Left lobe of liver (tissue), 2 donors: ENCODE measurements at regions not wholly inside any gene's neighbourhood (a gene's known extent, or its start where the extent isn't known, plus 50 kb on each side); places are given as distances from the start of the nearest gene placed in this dataset.

ENCODE experiments used
- ATAC-seq: fragments of 200-7000 bp; cut with Tn5 transposase; one replicate; pipeline ENCODE4 v1.9.1; 2020; ENCODE audit warnings: mild to moderate bottlenecking, moderate library complexity
- DNase-seq: peaks from one replicate; pipeline ENCODE4 v3.0.0-alpha.2; 2020; ENCODE audit warnings: low spot score
- donor health status: DM: no; HTN: no; CAD: no; lungs with moderate emphysema.
- donor health status: DM: no; HTN: yes; CAD: no.

- no peak for ATAC-seq
- no peak for DNase-seq
These were observed 51.0 kb upstream of the TNC start for GRCh38 chr9:115169003-115169402.

GRCh38 chr9:115170358-115171073 is 52.6 kb upstream of the TNC start:
- ATAC-seq: no peak
- DNase-seq: no peak

DNA sequence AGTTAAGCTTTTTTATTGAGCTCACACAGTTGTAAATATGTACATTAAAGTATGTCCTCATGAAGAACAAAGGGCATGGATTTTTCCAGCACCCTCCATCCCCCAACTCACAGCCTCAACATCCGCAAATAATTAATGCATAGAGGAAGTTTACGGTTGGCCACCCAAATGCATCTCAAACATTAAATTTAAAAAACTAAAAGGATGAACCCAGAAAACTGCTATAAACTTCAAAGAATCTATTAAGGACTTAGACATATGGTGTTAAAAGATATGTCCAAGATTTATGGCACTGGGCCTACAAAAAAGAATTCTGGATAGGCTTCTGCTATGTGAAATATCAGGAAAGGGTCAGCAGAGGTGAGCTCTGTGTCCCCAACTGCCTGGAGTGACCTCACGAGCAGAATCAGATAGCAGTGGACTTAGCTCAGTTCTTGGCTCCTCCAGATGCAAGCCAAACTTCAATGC is 54.0 kb upstream of the TNC start:
- DNase-seq: no peak
- ATAC-seq: peak; percentile 83

GRCh38 chr9:115182264-115182663 is 64.3 kb upstream of the TNC start:
- DNase-seq: no peak
- ATAC-seq: no peak

DNA sequence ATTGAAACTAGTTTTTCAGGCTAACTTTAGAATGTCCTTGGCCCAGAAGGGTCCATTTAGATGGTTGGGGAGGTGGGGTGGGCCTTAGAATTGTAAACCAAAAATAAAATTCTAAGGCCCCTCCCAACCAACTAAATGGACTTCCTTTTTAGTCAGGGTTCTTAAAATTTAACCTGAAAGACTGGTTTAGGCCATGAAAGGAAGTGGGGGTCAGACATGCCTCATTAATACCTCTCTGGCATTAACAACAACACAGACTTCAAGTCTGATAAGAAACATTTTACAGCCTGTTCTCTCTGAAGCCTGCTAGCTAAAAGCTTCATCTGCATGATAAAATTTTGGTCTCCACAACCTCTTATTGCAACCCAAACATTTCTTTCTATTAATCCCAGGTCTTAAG is 65.5 kb upstream of the TNC start:
- DNase-seq (no peak), ATAC-seq (no peak)

- ATAC-seq: no peak
- no peak for DNase-seq
These were observed 71.7 kb upstream of the TNC start for GRCh38 chr9:115189686-115190085.

- ATAC-seq: no peak
- DNase-seq: no peak
These were observed 73.7 kb upstream of the TNC start for GRCh38 chr9:115191667-115192066.

DNA sequence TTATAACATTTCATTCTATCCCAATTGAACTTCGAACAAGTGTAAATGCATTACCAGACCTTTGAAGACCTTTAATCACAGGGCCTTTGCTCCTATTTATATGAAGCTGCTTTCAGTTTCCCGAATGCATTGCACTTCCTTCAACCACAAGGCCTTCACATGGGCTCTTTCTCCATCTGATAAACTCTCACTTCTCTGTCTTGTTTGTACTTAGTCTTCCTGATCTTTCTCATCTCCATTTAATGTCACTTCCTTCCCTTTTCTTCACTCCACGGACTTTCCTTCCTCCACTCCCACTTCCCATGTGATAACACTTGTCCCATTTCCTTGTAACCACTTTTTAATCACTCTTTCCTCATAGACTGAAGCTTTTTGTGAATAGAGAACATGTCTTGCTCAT is 74.3 kb upstream of the TNC start:
- DNase-seq: no peak
- peak; percentile 24 for ATAC-seq

DNA sequence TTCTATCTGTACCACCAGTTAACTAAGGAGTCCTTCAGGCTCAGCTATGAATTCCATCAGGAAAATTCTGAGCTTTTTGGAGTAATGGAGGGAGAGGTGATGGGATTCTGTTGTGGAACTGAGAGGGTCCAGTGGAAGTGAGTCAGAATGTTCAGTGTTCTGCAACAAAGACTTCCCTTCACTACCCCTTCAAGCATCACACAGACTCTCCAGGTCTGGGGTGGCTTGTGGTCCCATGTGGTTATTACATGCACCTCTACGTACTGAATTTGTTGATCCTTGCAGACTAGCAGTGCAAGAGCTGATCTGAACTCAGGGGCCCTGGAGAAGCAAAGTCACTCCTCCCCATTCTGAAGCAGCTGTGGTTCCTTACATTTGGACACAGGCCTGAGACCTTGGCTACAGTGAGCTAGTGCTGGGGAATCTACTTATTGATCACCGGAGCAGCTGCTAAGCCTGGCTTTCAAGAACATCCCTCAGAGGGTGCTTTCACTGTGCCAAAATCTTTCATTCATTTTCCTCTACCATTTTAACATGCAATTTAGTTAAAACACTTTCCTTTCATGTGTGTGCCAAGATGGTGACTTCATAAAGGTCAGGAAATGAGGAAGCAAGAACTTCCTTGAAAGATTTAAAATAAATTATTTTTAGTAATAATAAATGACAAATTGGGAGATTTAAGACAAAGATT is 75.0 kb upstream of the TNC start:
- DNase-seq (no peak), ATAC-seq (no peak)

GRCh38 chr9:115193777-115194176 is 75.8 kb upstream of the TNC start:
- ATAC-seq: no peak
- DNase-seq: no peak

GRCh38 chr9:115194216-115194615 is 76.3 kb upstream of the TNC start:
- no peak for ATAC-seq

DNA sequence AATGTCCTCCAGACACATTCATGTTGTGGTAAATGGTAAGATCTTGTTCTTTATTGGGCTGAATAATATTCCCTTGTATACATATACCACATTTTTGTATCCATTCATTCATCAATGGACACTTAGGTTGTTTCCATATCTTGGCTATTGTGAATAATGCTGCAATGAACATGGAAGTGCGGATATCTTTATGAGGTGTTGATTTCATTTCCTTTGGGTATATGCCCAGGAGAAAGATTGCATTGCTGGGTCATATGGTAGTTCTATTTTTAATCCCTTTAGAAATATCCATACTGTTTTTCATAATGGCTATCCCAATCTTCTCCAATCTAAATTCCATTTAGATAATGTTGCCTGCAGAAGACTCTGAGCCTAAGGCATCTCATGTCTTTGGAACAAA is 78.0 kb upstream of the TNC start:
- ATAC-seq (no peak), DNase-seq (no peak)

More at GRCh38 chr9:115194216-115194615, 76.3 kb upstream of the TNC start:
- no peak for DNase-seq

DNA sequence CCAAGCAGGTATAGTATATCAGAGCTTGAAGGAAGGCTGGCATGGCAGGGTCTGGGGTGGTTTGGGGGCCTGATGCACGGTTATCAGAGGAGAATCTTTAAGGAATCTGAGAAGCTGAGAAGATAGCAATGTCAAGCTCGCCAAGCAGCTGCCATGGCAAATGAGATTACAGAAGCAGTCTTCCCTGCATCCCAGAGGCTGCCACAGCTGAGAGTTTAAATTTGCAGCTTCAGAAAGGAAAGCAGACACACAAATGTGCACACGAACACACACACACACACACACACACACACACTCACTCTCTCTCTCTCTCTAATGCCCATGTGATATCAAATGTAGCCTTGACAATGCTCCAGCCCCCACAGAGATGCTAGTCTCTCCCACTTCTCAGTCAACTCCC is 79.0 kb upstream of the TNC start:
- DNase-seq (no peak), ATAC-seq (no peak)

DNA sequence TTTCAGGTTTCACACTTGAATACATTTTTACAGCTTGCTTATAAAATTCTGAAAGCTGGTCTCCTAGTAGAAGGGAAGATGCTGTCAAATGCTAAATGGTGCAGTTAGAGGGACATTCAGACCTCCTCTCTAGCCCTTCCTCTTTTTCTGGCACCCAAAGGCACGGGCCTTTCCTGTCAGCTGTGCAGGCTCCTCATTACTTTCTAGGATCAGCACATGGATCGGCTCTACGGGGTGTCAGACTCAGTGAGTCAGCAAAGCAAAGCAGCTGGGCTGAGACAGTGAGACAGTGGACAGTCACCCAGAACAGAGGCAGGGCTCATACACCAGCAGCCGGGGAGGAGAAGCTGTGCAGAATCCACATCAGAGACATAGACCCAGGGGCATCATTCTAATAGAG is 80.0 kb upstream of the TNC start:
- ATAC-seq (no peak), DNase-seq (no peak)

DNA sequence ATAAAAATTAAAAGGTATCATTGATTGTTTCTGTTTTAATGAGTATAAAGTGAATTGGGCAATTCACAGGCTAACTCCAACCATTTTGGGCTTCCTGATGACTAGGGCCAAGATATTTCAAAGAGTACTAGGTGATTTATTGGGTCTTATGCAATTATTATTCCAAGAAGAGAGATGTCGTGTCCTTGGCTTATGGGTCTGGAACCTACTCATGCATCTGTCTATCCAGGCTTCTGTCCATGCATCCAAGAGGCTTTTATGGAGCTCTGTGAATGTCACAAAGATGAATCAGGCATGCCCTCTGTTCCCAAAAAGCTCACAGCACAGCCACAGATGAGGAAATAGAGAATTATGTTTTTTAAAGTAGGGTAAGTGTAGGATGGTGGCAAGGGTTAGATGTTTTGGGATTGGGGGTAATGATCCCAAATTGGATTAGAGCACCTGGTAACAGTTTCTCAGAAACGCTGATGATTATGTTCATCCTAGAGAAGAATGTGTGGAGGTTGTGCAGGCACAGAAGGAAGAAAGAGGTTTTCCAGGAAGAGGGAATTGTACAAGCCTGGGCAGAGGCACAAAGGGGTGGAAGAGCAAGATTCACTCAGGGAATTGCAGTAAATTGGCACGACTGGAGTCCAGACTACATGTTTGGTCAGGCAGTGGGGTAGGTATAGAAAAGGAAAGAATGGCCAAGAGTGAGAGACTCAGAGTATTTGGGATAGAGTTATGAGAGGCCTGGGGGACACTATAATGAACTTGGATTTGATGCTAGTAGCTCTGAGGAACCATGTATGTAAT is 83.0 kb upstream of the TNC start:
- ATAC-seq (no peak), DNase-seq (no peak)

DNA sequence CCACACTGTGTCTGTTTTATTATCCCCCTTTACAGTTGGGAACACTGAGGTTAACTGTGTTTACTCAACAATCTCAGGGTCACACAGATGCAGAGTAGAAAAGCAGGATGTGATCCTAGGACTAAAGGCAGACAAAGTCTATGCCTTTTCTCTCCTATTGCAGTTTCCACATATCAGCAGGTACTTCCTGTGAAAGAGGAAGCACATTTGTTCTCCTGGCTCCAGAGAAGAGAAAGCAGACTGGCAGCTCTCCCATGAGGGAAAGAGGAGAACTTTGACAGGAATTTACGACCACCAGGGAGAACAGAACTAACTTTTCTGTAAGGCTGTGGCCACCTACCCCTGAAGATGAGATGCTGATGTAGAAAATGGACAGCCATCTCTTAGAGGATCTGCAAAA is 84.2 kb upstream of the TNC start:
- no peak for ATAC-seq
- no peak for DNase-seq

DNA sequence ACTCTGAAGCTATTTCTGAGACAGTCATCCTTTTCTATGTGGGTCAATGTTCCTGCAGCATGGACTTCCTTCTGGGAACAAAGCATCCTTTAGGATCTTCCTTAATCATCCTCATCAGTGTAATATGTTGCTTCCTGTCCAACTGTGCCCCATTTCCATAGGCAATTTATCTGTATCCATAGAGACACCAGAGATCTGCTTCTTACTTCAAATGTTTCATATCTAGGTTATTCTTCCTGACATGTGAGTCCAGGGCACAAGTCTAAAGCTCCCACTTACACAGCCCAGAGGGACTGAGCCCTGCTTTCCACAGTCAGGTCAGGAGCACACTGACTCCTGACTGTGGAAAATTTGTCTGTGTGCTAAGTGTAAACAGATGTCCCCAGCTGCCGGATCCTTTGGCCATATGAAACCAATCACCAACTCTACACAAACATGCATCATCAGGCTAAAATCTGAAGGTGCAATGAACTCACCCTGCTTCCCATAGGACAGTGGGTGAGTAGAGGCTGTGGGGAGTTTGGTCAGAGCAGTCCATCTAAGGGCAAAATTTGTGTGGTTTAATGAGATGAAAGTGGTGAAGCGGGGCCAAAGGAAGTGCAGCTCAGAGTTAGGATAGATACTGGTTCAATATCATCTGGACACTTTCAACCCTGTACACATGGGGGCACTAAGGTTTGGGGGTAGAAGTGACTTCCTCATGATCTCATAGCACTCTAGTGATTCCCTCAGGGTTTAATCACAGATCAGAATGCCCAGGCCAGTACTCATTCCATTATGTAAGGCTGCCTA is 85.2 kb upstream of the TNC start:
- DNase-seq: no peak
- ATAC-seq: peak; percentile 29

GRCh38 chr9:115204904-115205453 is 87.0 kb upstream of the TNC start:
- no peak for DNase-seq
- no peak for ATAC-seq

DNA sequence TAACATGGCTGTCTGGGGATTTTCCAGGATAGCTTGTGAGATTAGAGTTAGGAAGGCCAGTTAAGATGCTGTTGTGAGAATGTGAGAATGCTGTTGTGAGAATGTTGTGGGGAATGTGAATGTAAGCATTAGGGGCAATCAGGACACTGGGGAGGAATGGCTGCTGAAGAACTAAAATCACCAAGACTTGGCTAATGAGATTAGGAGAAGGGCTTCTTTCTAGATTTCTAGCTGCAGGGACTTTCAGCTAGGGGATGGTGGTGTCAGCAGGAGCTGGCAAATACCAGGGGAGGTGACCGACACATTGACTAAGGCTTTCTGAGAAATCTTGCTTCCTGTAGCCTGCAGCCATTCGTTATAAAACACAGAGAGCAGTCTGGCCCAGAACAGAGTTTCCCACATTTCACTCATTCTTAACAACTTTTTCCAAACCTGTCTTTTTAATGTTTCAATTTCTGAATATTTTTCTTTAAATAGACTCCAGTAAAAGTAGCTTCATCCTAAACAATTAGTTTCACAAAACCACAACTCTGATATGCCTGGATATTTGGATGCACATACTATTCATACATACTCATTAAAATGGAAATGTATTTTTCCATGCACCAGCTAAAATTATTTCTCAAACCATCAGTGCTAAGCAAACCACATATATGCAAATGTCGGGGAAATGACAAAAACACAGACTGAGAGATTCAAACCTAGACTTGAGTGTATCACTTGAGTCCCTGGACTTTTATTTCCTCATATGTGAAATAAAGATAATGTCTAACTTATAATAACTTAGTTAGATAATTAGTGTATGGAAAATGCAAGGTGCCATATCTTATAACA is 89.3 kb upstream of the TNC start:
- DNase-seq (no peak), ATAC-seq (no peak)

DNA sequence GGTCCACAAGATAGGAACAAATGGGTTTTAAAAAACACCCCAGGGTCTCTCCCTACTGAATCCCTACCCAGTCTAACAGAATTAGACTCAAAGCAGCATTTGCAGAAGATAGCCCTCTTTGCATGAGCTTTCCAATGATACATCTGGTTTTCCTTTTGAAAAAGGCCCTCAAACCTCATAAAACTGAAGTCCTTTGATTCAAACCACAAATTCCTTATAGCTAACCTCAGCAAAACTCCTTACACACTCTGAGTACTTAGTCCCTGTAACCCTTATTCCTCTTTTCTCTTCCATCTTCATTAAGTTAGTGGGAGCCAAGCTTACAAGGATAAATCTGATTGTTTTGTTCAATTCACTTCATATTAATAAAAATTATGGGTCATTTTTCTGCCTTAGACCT is 90.5 kb upstream of the TNC start:
- DNase-seq (no peak), ATAC-seq (no peak)
